ENCODE measurements at regions not wholly inside any gene's neighbourhood (a gene's known extent, or its start where the extent isn't known, plus 50 kb on each side); places are given as distances from the start of the nearest gene placed in this dataset.

DNA sequence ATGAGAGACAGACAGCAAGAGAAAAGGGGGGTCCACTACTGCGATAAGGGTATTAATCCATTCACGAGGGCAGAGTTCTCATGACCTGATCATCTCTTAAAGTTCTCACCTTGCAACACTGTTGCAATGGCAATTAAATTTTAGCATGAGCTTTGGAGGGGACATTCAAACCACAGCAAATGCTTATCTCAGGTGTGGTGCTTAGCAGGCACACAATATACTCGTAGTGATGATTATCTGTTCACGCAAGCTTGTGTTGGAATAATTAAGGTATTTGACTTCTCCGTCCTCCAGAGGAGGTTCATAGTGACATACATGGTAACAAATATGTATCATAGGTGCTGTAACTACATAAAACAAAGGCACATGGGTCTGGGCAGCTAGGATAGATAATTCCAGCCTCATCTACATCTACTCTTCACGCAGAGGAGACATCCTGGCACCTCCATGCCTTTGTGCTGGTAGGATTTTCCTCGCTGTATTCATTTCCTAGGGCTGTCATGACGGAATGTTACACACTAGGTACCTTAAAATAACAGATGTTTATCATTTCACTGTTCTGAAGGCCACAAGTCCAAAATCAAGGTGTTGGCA lies 221.2 kb downstream of the RBM19 start:
- Histone ChIP-seq H3K27me3 (ENCODE audit: insufficient read depth, poor library complexity, severe bottlenecking) (peaks cover 11% of the 10 kb centered on the region), H3K27ac (replicated peaks) (no peak overlapping the region), H3K4me3 (replicated peaks; ENCODE audit: insufficient read depth, low read length) (no peak overlapping the region)
- DNase-seq (ENCODE audit: low read depth in 1 of 2, low spot score in 1 of 2) = no peak
- TF ChIP-seq, protein P1, sequence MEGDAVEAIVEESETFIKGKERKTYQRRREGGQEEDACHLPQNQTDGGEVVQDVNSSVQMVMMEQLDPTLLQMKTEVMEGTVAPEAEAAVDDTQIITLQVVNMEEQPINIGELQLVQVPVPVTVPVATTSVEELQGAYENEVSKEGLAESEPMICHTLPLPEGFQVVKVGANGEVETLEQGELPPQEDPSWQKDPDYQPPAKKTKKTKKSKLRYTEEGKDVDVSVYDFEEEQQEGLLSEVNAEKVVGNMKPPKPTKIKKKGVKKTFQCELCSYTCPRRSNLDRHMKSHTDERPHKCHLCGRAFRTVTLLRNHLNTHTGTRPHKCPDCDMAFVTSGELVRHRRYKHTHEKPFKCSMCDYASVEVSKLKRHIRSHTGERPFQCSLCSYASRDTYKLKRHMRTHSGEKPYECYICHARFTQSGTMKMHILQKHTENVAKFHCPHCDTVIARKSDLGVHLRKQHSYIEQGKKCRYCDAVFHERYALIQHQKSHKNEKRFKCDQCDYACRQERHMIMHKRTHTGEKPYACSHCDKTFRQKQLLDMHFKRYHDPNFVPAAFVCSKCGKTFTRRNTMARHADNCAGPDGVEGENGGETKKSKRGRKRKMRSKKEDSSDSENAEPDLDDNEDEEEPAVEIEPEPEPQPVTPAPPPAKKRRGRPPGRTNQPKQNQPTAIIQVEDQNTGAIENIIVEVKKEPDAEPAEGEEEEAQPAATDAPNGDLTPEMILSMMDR (IDR thresholded peaks at IDR 0.05; ENCODE audit: insufficient read depth, low read length) = no peak
- TF ChIP-seq POLR2AphosphoS5 (IDR thresholded peaks at IDR 0.05; ENCODE audit: low read depth) = no peak
- no peak for TF ChIP-seq SPI1 (IDR thresholded peaks at IDR 0.05; ENCODE audit: borderline replicate concordance, low read depth)
- TF ChIP-seq, protein P2, sequence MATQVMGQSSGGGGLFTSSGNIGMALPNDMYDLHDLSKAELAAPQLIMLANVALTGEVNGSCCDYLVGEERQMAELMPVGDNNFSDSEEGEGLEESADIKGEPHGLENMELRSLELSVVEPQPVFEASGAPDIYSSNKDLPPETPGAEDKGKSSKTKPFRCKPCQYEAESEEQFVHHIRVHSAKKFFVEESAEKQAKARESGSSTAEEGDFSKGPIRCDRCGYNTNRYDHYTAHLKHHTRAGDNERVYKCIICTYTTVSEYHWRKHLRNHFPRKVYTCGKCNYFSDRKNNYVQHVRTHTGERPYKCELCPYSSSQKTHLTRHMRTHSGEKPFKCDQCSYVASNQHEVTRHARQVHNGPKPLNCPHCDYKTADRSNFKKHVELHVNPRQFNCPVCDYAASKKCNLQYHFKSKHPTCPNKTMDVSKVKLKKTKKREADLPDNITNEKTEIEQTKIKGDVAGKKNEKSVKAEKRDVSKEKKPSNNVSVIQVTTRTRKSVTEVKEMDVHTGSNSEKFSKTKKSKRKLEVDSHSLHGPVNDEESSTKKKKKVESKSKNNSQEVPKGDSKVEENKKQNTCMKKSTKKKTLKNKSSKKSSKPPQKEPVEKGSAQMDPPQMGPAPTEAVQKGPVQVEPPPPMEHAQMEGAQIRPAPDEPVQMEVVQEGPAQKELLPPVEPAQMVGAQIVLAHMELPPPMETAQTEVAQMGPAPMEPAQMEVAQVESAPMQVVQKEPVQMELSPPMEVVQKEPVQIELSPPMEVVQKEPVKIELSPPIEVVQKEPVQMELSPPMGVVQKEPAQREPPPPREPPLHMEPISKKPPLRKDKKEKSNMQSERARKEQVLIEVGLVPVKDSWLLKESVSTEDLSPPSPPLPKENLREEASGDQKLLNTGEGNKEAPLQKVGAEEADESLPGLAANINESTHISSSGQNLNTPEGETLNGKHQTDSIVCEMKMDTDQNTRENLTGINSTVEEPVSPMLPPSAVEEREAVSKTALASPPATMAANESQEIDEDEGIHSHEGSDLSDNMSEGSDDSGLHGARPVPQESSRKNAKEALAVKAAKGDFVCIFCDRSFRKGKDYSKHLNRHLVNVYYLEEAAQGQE (IDR thresholded peaks at IDR 0.05; ENCODE audit: insufficient replicate concordance, low read depth) = no peak
- no peak for TF ChIP-seq GABPA (IDR thresholded peaks at IDR 0.05; ENCODE audit: low read depth)

DNA sequence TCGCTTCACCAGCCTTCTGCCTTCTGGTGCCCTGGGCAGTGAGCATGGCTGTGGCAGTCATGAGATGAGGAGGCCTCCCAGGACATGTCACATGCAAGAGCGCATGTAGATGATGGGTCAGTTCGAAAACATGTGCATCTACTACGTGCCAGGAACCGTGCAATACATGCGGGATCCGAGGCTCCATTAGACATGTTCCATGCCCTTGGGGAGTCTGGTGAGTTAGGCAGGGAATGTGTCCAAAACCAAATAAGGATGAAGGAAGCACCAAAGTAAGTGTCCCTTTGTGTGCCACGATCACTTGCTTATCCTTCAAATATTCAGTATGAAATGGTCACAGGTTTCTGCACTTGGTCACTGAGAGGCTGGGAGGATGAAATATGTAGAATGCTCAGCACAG lies 223.3 kb downstream of the RBM19 start:
- no peak for DNase-seq (ENCODE audit: low read depth in 1 of 2, low spot score in 1 of 2)
- TF ChIP-seq SPI1 (IDR thresholded peaks at IDR 0.05; ENCODE audit: borderline replicate concordance, low read depth) (no peak), GABPA (IDR thresholded peaks at IDR 0.05; ENCODE audit: low read depth) (no peak), POLR2AphosphoS5 (IDR thresholded peaks at IDR 0.05; ENCODE audit: low read depth) (no peak)
- TF ChIP-seq, protein P1 (IDR thresholded peaks at IDR 0.05; ENCODE audit: insufficient read depth, low read length) = no peak
- TF ChIP-seq, protein P2 (IDR thresholded peaks at IDR 0.05; ENCODE audit: insufficient replicate concordance, low read depth) = no peak
- no peak overlapping the region for H3K4me3 ChIP-seq (replicated peaks; ENCODE audit: insufficient read depth, low read length)
- H3K27me3 ChIP-seq (ENCODE audit: insufficient read depth, poor library complexity, severe bottlenecking) = peaks cover 13% of the 10 kb centered on the region
- H3K27ac ChIP-seq (replicated peaks) = no peak overlapping the region

DNA sequence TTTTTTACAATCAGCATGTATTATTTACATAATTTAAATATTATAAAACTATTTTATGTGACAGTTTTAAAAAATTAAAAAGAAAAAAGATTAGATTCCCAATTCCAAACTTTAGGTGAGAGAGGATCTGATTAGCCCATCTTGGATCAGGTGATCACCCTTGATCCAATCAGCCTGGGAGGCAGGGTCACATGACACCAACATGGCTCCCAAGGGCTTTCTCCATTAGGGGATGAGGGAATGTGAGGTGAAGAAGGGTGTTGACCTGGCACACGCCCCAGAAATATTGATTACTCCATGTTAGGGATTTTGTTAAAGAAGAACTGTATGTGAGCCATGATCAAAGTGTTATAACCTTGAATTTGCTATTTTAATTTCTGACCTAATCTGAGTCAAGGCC lies 225.4 kb downstream of the RBM19 start:
- TF ChIP-seq, protein P1 (IDR thresholded peaks at IDR 0.05; ENCODE audit: insufficient read depth, low read length) = no peak
- TF ChIP-seq SPI1 (IDR thresholded peaks at IDR 0.05; ENCODE audit: borderline replicate concordance, low read depth) = no peak
- no peak for TF ChIP-seq GABPA (IDR thresholded peaks at IDR 0.05; ENCODE audit: low read depth)
- TF ChIP-seq, protein P2 (IDR thresholded peaks at IDR 0.05; ENCODE audit: insufficient replicate concordance, low read depth) = no peak
- no peak for TF ChIP-seq POLR2AphosphoS5 (IDR thresholded peaks at IDR 0.05; ENCODE audit: low read depth)
- Histone ChIP-seq H3K4me3 (replicated peaks; ENCODE audit: insufficient read depth, low read length) (no peak overlapping the region), H3K27me3 (ENCODE audit: insufficient read depth, poor library complexity, severe bottlenecking) (peaks cover 2% of the 10 kb centered on the region), H3K27ac (replicated peaks) (no peak overlapping the region)
- DNase-seq (ENCODE audit: low read depth in 1 of 2, low spot score in 1 of 2) = no peak

Measured in HL-60 (cell line).